GM23248 (cell line): ENCODE measurements at regions not wholly inside any gene's neighbourhood (a gene's known extent, or its start where the extent isn't known, plus 50 kb on each side); places are given as distances from the start of the nearest gene placed in this dataset.

Experiments used
- EZH2 ChIP-seq: fragments of 200-600 bp; sonication (generic); IDR thresholded peaks from 2 replicates; pipeline ENCODE4 v1.6.1; 2018; ENCODE audit warnings: antibody characterized with exemption, mild to moderate bottlenecking; ENCODE audit not compliant: insufficient read depth, poor library complexity, severe bottlenecking
- EZH2phosphoT487 ChIP-seq: fragments of 200-600 bp; sonication (generic); IDR thresholded peaks from 2 replicates; pipeline ENCODE4 v1.6.1; 2018; ENCODE audit warnings: antibody characterized with exemption, moderate library complexity, mild to moderate bottlenecking, low read depth; ENCODE audit not compliant: insufficient read depth

GRCh38 chr1:183710333-183710732, 57.2 kb upstream of the APOBEC4 start:
- TF ChIP-seq EZH2 (no peak), EZH2phosphoT487 (no peak)
